ENCODE measurements at regions not wholly inside any gene's neighbourhood (a gene's known extent, or its start where the extent isn't known, plus 50 kb on each side); places are given as distances from the start of the nearest gene placed in this dataset.

DNA sequence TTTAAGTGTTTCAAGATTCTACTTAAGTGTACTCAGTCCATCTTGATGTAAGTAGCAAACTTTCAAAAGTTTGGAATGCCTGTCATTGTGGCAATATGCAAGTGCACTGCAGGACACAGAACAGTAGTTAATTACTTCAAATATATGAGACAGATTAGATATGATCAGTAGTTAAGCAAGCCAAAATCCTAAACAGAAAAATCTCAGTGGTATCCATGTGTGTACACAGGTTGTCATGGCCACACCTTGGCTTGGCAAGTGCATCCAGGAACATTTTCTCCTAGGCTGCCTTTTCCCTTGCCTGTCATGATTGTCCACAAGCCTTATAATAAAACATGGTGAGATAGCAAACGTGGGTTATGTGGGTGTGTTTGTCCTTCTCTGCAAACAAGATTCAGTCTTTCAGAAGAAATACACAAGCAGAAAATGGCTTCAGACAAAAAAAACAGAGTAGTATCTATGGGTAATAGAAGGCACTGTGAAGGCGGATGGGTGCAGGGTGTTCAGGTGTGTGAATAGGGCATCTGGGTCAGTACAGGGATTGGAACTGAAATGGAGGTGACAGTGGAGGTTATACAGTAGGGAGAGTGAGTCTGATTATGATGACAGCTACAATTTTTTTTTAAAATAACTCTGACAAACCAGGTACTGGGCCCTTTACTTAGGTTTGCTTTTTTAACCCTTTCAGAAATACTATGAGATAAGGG is 229.0 kb upstream of the LRIG1 start:
- no peak for DNase-seq (ENCODE audit: low read depth, low spot score)
- TF ChIP-seq, protein P1, sequence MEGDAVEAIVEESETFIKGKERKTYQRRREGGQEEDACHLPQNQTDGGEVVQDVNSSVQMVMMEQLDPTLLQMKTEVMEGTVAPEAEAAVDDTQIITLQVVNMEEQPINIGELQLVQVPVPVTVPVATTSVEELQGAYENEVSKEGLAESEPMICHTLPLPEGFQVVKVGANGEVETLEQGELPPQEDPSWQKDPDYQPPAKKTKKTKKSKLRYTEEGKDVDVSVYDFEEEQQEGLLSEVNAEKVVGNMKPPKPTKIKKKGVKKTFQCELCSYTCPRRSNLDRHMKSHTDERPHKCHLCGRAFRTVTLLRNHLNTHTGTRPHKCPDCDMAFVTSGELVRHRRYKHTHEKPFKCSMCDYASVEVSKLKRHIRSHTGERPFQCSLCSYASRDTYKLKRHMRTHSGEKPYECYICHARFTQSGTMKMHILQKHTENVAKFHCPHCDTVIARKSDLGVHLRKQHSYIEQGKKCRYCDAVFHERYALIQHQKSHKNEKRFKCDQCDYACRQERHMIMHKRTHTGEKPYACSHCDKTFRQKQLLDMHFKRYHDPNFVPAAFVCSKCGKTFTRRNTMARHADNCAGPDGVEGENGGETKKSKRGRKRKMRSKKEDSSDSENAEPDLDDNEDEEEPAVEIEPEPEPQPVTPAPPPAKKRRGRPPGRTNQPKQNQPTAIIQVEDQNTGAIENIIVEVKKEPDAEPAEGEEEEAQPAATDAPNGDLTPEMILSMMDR (conservative IDR thresholded peaks at IDR 0.05), result no peak
- Mint-ChIP-seq H3K36me3 (ENCODE audit: low read depth) (no peaks in the 10 kb centered on the region), H3K27ac (ENCODE audit: unreplicated experiment) (no peak overlapping the region), H3K27me3 (ENCODE audit: low read depth) (no peaks in the 10 kb centered on the region), H3K4me1 (peaks cover 5% of the 10 kb centered on the region), H3K4me3 (no peak overlapping the region), H3K9me3 (peaks cover 2% of the 10 kb centered on the region)

DNA sequence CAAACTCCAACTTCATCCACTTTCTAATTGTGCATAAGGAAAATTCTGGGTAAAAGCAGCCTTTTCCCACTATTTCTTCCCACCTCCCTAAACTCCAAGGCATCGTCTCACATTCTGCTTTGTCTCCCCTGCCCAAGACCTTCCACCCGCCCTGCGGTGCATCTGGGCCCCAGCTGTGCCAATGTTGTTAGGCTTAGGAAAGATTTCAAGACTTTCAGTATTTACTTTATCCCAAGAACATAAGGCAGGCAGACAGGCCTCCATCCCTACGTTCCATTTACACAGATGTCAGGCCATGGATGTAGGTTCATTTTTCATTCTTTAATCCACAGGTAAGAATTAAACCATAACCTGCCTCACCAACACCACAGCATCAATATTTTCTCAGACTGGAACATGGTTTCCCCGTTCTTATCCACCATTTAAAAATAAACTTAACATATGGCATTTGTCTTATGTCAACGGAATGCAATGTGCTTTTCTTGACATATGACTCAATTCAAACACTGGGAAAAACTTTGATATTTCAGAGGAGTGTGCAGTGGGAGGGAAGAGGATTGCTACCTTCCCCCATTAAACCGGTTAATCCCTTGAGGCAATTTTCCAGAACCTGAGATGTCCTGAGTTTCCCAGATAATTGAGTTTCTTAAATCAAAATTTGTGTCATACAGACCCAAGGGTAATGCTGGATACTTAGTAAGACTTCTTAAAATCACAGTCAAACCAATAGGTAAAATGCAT is 238.0 kb upstream of the LRIG1 start:
- H3K4me3 Mint-ChIP-seq, result no peak overlapping the region
- TF ChIP-seq, protein P1 (conservative IDR thresholded peaks at IDR 0.05), result no peak
- H3K4me1 Mint-ChIP-seq, result peaks cover 15% of the 10 kb centered on the region
- H3K27me3 Mint-ChIP-seq (ENCODE audit: low read depth), result no peaks in the 10 kb centered on the region
- no peaks in the 10 kb centered on the region for H3K36me3 Mint-ChIP-seq (ENCODE audit: low read depth)
- no peaks in the 10 kb centered on the region for H3K9me3 Mint-ChIP-seq
- DNase-seq (ENCODE audit: low read depth, low spot score), result no peak
- peak overlapping the region; percentile 68 for H3K27ac Mint-ChIP-seq (ENCODE audit: unreplicated experiment)

DNA sequence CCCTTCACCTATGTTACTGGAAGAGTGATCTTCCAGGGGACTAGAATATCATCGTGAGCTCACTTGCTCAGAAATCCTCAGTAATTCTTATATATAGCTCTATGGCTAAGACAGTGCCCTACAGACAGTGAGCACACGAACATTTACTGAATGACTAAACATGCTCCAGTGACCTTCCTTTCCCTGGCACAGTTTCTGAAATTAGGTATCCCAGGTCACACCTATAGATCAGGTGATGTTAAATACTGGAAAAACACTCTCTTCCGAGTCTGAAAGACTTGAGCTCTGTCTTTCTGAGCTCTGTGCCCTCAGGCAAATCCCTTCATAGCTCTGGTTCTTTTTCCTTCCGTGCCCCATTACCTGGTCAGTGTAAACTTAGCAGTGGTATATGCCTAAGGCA is 239.4 kb upstream of the LRIG1 start:
- no peak for DNase-seq (ENCODE audit: low read depth, low spot score)
- Mint-ChIP-seq H3K4me1 (peaks cover 11% of the 10 kb centered on the region), H3K9me3 (no peaks in the 10 kb centered on the region), H3K27ac (ENCODE audit: unreplicated experiment) (peak overlapping the region; percentile 46), H3K27me3 (ENCODE audit: low read depth) (no peaks in the 10 kb centered on the region), H3K36me3 (ENCODE audit: low read depth) (no peaks in the 10 kb centered on the region), H3K4me3 (no peak overlapping the region)
- TF ChIP-seq, protein P1 (conservative IDR thresholded peaks at IDR 0.05), result no peak

DNA sequence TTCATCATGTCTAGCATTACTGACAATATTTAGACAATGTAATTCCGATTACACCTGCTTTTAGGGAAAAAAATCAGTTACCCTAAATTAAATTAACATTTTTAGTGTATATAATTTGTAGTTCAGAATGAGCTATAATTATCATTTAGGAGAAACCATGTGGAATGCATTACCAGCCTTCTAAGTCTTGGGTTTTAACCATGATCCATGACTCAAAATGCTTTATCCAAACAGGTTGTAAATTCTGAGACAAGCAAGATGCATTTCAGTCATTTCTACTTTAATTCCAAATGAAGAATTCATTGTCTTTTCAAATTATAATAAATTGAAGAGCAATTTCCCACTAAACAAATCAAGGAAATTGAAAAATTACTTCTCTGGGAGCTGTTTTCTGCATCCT is 243.7 kb upstream of the LRIG1 start:
- Mint-ChIP-seq H3K27me3 (ENCODE audit: low read depth) (no peaks in the 10 kb centered on the region), H3K36me3 (ENCODE audit: low read depth) (no peaks in the 10 kb centered on the region), H3K4me1 (peaks cover 4% of the 10 kb centered on the region), H3K27ac (ENCODE audit: unreplicated experiment) (no peak overlapping the region), H3K4me3 (no peak overlapping the region), H3K9me3 (no peaks in the 10 kb centered on the region)
- TF ChIP-seq, protein P1 (conservative IDR thresholded peaks at IDR 0.05), result no peak
- no peak for DNase-seq (ENCODE audit: low read depth, low spot score)

DNA sequence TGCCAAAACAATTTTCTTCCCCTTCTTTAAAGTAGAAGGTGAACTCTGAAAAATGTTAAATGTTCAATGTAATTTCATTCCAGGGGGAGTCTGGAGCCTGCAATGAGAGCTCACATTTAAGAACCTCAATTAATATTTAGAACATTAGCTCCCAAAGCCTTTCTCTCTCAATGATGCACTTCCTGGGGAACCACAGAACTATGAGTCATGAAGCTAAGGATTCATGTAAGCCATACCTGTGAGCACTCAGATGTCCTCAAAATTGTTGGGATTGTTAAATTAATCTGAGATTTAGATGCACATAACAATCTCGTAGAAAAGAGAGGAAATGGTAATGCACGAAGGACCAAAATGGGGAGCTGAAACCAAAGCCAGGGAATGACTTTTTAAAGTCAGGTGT is 244.2 kb upstream of the LRIG1 start:
- TF ChIP-seq, protein P1 (conservative IDR thresholded peaks at IDR 0.05), result no peak
- H3K27ac Mint-ChIP-seq (ENCODE audit: unreplicated experiment), result no peak overlapping the region
- H3K4me1 Mint-ChIP-seq, result peaks cover 4% of the 10 kb centered on the region
- H3K36me3 Mint-ChIP-seq (ENCODE audit: low read depth), result no peaks in the 10 kb centered on the region
- no peaks in the 10 kb centered on the region for H3K27me3 Mint-ChIP-seq (ENCODE audit: low read depth)
- no peak for DNase-seq (ENCODE audit: low read depth, low spot score)
- no peak overlapping the region for H3K4me3 Mint-ChIP-seq
- no peaks in the 10 kb centered on the region for H3K9me3 Mint-ChIP-seq
